ENCODE measurements at regions not wholly inside any gene's neighbourhood (a gene's known extent, or its start where the extent isn't known, plus 50 kb on each side); places are given as distances from the start of the nearest gene placed in this dataset.

- DNase-seq (ENCODE audit: low spot score) = no peak
These were observed 114.8 kb upstream of the DPYD start for GRCh38 chr1:98035602-98036002.

GRCh38 chr1:98034505-98034904, 113.7 kb upstream of the DPYD start:
- no peak for DNase-seq (ENCODE audit: low spot score)

GRCh38 chr1:98032958-98033357, 112.1 kb upstream of the DPYD start:
- DNase-seq (ENCODE audit: low spot score) = no peak

- no peak for DNase-seq (ENCODE audit: low spot score)
These were observed 110.1 kb upstream of the DPYD start for GRCh38 chr1:98030976-98031375.

DNA sequence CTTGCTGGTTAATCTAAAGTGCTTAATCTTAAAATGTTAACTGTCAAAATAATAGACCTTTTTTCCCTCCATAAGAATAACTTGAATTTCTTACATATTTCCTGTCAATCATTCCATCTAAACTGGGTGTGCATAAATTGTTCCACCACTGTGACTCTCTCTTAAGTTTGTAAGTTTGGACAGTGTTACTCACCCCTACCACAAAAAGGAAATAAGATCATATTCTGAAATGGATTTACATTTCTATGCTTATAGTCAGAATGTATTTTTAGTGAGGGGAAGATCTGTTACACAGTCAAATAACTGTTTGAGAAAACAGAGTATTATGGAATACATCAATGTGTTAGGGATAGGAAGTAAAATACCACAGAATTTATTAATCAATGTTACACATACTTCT, 109.6 kb upstream of the DPYD start:
- DNase-seq (ENCODE audit: low spot score) = no peak

DNA sequence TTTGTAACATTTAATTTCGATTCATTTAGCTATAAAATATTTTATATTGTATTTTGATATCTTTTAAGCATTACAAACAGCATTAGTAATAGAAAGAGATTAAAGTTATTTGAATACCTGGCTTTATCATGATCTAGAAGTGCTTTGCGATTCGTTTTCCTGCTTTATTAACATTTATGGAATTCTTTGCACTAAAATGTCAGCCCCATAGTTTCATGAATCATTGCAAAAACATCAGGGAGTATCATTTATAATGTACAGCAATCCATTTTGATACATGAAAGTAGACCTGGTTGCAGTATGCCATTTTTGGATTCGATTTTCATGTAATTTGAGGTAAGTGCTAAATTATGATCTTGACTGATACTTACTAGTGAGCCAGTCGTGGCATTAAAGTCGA, 108.0 kb upstream of the DPYD start:
- DNase-seq (ENCODE audit: low spot score) = no peak

GRCh38 chr1:98027103-98027705, 106.4 kb upstream of the DPYD start:
- DNase-seq (ENCODE audit: low spot score) = no peak

- no peak for DNase-seq (ENCODE audit: low spot score)
These were observed 105.0 kb upstream of the DPYD start for GRCh38 chr1:98025858-98026257.

- DNase-seq (ENCODE audit: low spot score) = no peak
These were observed 100.3 kb upstream of the DPYD start for GRCh38 chr1:98021126-98021525.

- DNase-seq (ENCODE audit: low spot score) = no peak
These were observed 98.9 kb upstream of the DPYD start for GRCh38 chr1:98019747-98020146.

DNA sequence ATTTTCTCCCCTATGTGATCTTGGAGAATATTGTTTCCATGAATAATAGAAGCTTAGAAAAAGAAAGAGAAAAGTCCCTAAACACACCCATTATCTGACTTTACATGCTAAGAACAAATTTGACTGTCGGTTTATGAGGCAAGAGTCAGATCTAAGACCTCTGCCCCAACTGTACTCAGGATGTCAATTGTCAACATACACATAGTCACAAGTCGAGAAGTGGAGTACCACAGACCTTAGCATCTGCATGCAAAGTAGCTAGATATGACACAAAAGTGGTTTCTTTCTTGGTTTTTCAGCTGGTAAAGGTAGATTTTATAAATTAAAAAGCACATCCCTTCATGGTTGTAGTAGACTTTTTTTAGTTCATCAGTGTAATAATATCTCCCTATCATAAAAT, 97.2 kb upstream of the DPYD start:
- no peak for DNase-seq (ENCODE audit: low spot score)

DNA sequence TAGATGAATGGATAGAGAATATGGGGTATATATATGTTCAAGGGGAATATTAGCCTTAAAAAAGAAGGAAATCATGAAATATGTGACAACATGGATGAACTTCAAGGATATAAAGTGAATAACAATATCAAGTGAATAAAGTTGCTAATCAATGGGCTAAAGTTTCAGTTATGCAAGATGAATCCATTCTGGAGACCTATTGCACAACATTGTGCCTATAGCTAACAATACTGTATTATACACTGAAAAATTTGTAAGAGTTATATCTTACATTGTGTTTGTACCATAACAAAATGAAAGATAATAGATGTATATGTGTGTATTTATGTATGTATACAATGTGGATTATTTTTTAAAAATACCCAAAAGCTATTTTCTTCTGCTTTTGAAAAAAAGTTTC, 96.3 kb upstream of the DPYD start:
- no peak for DNase-seq (ENCODE audit: low spot score)

DNA sequence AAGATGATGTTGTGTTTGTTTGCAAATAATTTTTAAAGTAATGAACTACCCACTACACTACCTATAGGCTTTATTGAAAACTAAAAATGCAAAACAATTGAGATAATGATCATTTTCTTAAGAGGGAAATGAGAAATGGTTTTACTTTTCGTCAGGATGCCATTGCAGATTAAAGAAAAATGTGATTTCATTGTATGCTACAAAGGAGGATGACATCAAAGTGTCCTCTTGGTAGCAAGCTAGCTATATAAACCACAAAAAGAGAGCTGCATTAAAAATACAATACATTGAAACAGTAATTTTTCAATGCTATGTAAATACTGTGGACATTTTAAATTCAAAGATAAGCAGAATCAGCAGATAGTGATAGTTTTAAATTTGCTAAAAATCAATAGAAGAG, 87.5 kb upstream of the DPYD start:
- no peak for DNase-seq (ENCODE audit: low spot score)

DNA sequence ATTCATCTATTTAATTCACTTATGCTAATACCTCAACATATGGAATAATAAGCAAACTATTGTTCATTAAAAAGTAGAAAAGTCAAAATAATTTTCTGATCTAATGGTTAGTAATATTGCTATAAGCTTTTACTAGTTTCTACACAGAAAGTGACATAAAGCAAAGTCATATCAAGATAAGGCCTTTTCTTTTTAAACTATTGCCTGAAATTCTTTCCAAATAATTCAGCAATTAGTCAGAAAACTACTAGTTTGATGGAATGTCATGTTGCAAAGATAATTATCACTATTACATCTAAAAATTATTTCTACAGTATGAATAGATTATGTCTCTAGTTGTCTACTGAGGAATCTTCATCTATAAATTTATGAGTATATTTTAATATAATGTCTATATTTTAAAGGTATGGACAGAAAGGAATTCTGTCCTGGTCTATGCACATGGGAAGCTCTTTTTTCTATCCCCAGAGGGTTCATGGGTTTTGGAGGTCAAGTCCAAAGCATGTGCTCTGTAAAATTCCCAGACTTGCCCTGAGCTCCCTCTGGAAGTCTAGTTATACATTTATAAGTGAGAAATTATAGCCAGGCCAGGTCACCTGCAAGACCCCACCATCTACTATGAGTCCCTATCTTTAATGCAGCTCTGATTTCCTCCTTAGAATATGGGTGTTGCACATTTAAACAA, 84.6 kb upstream of the DPYD start:
- no peak for DNase-seq (ENCODE audit: low spot score)

GRCh38 chr1:98003442-98003841, 82.6 kb upstream of the DPYD start:
- DNase-seq (ENCODE audit: low spot score) = no peak

DNA sequence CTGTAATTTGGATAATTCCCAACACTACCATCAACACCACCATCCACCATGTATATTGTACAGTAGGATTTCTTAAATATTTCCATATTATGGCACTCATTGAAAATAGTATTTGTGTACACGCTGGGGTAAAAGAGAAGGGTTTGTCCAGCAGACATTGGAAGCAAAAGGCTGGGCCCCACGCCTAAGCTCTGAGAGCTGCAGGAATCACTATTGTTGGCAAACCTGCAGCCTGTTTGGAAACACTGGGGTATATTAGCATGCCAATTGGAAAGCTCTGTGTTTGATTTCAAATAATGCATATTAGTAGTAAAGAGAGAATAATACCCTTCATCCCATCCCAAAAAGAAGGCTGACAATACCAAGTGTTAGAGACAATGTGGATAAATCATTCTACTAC, 81.5 kb upstream of the DPYD start:
- DNase-seq (ENCODE audit: low spot score) = no peak

GRCh38 chr1:98001764-98002163, 80.9 kb upstream of the DPYD start:
- no peak for DNase-seq (ENCODE audit: low spot score)

DNA sequence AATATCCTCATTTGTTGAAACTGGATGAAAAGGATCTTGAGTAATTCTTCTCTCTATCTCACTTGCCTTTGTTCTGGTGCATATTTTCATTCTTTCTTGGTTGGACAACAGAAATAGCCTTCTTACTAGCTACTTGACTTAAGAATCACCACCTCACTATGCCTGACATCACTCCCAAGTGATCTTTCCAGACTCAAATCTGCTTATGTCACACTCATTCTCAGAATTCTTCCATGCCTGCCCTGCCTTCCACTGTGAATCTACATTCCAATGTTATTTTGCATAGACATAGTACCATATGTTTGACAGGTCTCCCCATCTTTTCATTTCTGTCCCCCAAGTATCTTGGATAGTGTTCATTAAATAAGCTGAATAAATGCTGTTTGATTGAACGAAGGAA, 78.5 kb upstream of the DPYD start:
- DNase-seq (ENCODE audit: low spot score) = no peak

DNA sequence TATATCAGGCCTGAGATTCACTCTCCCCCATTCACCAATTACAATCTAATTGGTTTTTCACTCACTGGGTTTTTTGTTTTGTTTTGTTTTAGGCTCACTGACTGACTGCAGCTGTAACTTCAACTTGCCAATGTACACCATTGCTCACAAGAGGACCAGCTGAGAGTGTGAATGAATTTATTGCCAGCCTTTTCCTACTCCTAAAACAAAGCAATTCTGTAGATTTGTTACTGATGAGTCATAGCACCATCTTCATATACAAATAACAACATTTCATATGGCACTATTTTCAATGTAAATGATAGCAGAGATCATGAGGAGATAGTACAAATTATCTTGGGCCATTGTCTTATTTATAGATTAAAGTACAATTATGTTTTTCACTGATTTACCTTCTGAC, 76.0 kb upstream of the DPYD start:
- no peak for DNase-seq (ENCODE audit: low spot score)

GRCh38 chr1:97989094-97989680, 68.4 kb upstream of the DPYD start:
- DNase-seq (ENCODE audit: low spot score) = no peak

DNA sequence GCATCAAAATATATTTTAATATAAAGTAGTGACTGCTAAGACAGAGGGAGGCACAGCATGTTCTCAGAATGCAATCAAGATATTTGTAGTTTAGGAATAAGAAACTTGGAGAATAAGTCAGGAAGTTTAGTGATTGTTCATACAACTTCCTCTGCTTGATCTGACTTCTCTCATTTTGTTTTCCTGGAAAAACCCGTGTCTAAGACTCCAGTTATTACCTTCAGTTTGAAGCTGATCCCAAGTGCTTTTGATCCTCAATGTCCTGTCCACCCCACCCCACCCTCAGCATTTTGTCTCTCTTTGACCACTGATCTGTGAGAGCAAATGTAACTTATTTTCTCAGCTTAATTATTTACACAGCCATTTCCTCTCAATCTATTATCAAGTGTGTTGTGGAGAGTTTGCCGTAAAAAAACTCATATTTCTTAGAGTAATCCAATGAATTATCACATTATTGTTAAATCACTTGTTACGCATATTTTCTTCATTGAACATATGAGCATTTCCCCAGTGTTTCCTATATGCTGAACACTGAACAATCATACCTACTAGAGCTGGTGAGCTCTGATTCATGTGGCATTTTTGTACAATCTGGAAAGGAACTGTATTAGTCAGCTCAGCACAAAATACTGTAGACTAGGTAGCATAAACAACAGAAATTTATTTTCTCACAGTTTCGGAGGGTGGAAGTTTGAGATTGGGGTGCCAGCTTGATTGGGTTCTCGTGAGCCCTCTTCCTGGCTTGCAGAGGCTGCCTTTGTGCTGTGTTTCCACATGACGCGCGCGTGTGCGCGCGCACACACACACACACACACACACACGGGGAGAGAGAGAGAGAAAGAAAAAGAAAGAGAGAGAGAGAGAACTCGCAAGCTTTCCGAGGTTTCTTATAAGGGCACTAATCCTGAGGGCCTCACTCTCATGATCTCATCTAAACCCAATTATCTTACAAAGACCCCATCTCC, 65.5 kb upstream of the DPYD start:
- no peak for DNase-seq (ENCODE audit: low spot score)

- DNase-seq (ENCODE audit: low spot score) = no peak
These were observed 62.3 kb upstream of the DPYD start for GRCh38 chr1:97983126-97983525.

Data from umbilical cord (tissue), 1 donor.